HG02973 (cell line): ENCODE measurements at regions not wholly inside any gene's neighbourhood (a gene's known extent, or its start where the extent isn't known, plus 50 kb on each side); places are given as distances from the start of the nearest gene placed in this dataset.

Experiments used
- ATAC-seq: cut with Tn5 transposase; IDR thresholded peaks from one replicate; pipeline ENCODE4 v1.9.1; 2021; ENCODE audit warnings: moderate library complexity; ENCODE audit not compliant: unreplicated experiment

DNA sequence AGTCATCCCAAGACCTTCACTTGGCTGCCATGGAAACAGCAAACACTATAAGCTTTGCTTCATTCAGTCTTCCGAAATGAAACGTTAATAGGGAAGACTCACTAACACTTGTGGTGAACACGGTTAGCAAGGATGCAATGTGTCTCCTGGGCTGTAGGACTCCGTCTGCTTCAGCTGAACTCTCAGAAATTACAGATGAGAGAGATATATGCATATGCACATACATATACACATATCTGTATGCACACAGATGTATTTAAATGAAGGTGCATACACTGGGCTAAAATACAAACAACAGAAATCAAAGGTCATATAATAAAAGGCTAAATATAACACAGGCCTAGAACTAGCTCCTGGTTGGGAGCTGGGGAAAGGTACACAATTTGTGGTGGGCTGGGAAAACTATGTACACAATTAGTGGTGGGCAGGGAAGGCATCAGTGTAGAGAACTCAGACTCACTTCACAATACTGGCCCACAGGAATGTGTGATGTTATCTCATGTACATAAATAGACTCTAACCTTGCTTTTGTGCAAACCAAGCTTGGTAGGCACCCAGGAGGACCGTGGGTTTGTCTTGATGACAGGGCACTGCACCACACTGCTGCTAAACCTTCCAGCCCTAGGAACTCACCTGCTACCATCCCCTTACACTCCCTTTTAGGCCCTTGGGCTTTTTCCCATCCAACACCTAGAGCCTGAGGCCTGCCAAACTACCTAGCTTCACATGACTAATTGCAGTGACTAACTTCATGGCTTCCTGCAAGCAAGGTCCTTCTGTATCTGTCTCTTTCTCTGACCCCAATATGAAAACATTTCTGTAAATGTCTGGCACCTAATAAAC is 873.1 kb downstream of the NSUN3 start:
- ATAC-seq, result no peak

DNA sequence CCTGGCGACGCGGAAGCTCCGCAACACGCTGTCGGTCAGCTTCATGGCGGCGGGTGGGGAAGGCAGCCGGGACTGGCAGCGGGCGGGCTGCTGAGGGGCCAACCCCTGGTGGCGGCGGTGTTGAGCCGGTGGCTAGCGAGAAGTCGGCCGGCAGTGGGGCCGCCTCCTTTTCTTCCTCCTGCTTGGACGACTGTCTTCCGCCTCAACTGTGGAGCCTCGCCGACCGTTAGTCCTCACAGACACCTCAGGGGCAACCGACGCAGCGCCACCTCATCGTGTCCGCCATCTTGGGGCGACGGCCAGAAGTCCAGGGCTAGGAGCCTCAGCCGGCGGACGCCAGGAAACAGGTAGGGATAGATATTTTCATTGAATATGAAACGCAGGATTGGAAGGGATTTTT is 875.1 kb downstream of the NSUN3 start:
- ATAC-seq, result no peak

DNA sequence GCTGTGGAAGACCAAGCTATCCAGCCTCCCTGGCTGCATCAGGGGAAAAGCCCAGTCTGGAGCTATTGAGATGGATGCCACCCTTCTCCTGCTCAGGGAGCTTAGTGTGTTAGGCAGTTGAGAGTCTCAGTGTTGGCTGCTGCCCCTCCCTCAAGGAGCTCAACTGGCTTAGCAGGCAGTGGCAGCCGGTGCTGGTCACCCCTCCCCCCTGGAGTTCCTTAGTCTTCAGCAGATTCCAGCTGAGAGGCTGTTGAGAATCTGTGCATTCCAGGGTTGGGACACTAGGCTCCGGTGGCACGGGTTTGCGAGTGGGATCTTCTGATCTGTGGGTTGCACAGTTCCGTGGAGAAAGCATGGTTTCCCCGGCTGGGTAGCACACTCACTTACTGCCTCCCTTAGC is 883.8 kb downstream of the NSUN3 start:
- ATAC-seq, result no peak

DNA sequence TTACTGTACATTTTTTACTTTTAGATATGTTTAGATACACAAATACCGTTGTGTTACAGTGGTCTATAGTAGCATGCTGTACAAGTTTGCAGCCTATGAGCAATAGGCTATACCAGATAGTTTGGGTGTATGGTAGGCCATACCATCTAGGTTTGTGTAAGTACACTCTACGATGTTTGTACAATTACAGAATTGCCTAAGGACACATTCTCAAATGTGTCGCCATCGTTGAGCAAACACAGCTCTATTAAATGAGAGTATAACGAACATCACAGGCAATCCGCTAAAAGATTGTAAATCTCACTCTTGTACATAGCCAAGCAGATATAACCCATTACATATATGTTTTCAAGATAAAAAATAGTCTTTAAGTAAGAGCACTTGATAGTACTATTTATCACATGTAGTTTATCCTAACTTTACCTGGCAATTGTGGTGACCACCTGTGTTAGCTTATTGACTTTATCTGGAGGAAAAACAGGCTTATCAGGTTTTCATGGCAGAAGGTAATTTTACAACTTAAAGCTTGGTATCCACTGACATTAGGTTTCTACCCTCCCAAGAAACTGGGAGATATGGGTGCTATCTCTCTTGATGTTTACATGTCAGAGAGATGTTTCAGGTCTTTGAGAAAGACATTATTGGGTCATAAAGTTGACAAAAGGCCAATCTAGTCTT is 898.7 kb downstream of the NSUN3 start:
- no peak for ATAC-seq

DNA sequence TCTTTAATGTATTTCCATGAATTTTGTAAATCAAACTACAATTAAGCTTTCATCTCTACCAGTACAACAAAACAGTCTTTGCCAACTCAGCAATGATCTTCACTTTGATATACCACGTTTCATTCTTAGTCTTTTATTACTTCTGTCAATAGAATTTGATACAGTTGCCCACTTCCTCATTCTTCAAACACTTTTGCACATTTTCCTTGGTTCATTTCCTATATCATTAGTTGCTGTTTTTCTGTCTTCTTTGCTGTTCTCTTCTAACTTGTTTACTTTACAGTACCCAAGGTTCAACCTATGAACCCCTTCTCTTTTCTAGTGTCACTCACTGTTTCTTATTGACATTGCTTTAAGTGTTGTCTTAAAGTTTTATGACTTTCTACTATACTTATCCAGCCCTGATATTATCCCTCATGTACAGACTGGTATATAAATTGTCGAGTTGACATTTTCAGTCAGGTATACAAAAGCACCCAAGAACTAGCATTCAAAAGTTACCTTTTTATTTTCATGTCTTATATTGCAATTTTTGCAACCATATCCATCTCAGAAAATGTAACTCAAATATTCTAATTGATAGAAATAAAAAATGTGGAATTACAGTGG is 903.1 kb downstream of the NSUN3 start:
- ATAC-seq, result no peak

DNA sequence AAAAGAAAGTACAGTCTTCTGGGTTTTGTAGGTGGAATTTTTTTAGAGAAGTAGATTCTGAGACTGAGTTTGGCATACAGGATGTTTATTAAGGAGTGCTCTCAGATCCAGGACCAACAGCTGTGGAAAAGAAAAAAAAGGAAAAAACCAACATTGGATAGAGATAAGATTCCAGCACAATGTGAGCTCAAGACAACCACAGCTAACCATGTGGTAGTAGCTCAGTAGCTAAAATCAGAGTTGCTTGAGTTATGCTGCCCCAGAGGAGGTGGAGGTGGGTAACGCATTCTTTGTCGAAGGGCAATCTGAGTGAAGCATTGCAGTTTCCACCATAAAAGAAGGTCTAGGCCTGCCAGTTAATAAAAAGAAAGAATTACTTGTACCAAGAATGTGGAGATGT is 904.3 kb downstream of the NSUN3 start:
- no peak for ATAC-seq

DNA sequence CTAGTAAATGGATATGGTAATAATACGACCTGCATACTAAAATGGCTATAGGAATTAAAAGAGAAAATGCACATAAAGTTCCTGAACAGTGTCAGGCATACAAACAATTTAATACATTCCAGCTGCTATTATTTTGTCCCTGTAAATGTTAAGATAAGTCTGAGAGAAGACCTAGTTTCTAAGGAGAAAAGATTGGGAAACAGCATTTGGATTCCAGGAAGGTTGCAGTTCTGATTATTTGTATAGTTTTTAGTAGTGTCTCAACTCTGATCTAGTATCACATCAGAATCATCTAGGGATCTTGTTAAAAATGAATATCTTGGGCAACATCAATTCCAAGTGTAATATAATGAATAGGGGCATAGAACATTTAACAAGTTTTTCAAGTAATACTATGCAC is 905.7 kb downstream of the NSUN3 start:
- ATAC-seq, result no peak

DNA sequence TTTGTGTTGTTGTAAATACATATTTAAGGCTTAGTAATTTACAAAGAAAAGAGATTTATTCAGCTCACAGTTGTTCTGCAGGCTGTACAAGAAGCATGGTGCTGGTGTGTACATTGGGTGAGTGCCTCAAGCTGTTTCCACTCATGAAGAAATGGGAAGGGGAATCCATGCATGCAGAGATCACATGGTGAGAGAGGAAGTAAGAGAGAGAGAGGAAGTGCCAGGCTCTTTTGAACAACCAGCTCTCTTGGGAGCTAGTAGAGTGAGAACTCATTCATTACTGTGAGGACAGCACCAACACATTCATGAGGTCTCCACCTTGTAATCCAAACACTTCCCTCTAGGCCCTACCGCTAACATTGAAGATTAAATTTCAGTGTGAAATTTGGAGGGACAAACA is 909.2 kb downstream of the NSUN3 start:
- ATAC-seq, result no peak

DNA sequence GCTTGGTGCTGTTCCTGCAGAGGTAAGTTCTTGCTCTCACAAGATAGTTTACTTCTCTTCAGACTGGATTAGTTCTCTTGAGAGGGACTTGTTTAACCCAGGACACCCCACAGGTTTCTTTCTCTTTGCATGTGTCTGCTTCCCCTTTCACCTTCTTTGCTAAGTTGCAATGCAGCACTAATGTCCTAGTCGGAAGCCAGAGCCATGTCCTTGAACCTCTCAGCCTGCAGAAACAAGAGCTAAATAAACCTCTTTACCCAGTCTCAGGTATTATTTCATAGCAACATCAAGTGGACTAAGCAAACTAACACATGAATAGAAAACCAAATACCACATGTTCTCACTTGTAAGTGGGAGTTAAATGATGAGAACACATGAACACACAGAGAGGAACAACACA is 915.2 kb downstream of the NSUN3 start:
- no peak for ATAC-seq

DNA sequence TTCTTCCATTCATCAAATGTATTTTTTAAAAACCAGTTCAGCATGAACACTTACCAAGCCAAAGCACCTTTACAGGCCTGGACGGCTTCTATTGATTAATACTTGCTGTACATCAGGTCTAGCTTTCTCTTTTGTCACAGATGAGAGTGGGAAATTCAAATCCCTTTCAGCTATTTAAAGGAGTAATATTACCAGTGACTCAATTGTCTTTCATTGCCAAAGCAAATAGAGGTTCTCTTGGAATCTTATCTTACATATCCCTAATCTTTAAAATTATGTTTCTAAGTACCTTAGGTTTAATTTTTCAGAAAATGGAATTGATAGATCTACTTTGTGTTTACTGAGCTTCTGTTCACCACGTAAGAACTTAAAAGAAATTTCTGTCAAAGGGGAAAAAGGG is 922.9 kb downstream of the NSUN3 start:
- no peak for ATAC-seq

DNA sequence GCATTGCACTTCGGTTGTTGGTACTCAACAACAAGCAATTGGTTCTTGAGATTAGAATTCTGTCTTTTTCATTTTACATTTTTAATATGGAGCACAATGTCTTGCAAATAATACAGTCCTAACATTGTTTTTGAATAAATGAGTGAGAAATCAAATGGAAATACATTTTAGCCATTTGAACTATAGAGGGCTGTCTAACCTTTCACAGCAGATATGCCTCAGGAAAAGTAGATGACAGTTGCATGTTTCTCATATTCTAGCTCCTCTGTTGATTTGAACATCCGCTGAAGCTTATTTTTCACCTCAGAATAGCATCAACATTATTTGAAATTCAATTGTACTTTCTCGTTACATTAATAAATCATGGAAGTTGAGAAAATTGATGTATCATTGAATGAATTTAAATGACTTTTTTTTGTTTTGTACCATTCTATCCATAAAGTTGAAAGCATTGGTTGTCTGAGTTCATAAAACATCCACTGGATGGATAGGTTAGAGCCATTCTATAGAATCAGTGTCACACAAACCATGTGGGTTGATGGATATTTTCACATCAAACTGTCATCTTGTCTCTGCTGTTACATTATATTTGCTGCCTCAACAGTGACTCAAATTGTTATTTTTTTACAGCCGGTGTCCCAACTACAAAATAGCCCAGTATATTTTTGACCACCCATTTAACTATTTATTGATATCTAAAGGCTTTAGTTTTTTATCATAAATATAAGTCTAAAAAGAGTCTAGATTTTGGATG is 928.3 kb downstream of the NSUN3 start:
- ATAC-seq, result no peak

DNA sequence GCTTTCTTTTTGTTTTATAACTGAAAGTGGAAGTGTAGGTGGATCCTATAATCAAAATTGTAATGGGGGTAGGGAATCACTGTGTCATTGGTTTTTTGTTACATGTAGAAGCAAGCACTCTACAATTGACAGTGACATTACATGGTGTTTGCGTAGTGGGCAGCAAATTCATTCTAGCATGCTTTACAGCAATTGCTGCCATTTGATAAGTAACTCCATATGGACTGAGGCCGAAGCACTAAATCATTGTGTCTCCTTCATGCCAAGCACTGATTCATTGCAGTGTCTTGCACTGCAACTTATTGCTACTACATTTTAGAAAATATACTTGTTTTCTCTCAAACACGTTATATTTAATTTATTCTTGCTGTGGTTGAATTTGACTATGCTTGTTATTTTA is 933.9 kb downstream of the NSUN3 start:
- no peak for ATAC-seq

DNA sequence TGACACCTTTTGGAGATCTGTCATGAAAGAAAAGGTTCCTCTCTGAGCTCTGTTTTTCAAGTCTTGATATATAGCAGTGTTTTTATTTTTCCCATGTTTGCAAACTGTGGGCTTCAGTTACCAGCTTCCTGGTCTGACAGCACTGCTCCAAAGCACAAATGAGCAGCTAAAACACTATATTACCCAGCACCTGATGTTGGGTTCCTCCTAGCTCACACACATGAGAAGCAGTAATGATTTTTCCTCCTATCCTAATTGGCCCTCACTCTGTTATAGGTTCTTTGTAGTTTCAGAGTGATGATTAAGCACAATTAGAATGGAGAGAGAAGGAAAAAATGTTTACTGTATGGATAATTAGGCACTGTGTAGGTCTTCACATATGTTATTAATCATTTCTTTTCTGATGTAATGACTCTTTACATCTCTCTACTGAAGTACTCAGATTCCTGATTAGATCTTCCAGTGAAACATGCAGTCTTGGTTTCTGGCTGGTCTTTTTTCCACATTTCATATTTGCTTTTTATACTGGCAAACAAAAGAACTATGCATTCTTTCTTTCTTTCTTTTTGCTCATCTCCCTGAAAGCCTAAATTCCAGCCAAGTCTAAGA is 939.7 kb downstream of the NSUN3 start:
- ATAC-seq, result no peak

DNA sequence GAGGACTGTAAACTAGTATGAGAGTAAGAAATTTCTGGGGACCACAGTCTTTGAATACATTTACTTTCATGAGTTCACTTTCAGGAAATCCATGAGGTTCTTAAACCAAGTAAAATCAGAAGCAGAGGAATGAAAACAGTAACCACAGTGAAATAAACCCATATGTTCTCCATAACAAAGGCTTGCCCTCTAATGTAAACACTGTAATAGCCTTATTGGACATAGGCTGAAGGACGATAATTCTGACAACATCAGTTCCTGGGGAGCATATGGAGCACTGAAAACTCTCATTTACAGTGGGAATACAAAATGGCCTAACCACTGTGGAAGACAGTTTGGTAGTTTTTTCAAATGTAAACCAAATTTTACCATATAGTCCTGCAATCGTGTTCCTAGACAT is 965.8 kb downstream of the NSUN3 start:
- ATAC-seq, result no peak

DNA sequence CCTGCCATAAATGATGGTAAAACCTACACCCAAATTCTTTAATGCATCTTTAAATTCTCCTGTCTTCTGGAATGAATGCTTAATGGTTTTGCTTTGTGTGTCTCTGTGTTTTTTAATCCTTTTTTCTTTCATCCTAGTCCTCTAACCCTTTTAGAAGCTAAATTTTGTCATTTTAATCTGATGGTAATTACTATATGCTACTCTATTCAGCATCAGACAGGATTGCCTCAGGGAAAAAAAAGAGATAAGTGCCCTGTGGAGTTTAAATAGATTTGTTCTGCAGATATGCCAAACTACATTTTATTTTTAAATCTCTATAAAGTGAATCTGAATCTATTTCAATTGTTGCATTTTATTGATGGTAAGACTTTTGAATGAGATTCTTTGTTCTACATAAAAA is 966.8 kb downstream of the NSUN3 start:
- no peak for ATAC-seq

DNA sequence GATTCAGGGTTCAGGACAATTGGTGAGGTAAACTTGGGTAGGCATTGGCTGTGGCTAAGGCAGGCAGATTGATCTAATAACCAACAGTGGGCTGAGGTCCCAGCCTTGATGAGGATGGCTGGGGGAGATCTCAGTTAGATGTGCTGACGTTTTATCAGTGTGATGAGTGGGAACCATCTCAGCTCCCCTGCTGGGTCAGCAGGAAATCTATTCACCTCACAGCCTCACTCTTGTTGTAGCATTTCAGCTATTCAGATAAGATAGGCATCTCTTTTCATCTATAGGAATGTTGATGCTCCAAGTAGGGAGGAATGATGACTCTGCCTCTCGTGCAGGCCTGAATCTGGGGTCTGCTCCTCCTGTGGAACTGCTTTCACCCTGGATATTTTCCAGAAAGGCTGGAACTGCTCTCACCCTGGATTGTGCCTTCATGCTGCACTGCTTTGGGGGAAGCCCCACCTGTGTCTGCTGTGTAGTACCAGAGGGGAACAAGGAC is 973.7 kb downstream of the NSUN3 start:
- ATAC-seq, result no peak

DNA sequence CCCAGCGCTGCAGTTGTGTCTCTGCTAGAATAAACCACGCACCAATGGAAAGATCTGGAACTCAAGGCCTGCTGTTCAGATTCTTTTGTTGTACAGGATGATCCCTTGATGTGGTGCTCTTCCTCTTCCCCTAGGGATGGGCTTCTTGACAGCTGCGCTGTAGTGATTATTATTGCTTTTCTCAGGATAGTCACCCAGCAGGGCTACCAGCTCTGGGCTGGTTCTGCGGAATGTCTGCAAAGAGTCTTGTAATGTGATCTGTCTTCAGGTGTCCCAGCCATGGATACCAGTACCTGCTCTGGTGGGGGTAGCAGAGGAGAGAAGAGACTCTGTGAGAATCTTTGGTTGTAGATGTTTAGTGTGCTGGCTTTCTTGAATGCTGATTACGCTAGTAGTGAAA is 974.2 kb downstream of the NSUN3 start:
- ATAC-seq, result no peak

DNA sequence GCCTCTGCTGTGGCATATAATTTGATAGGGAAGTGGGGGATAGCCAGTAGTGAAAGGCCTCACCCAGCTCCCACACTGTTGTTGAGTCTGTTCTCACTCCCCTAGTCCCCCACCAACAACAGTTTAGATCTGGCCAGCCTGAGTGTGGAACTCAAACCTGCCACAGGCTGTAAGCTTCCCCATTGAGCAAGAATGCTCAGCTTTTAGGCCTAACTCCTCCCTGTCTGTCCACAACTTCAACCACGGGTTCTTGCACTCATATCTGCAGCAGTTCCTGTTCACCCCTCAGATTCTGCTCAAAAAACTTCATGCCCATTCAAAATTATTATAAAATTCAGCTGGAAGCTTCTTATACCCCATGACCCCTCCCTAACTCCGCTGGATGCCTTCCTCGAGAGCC is 975.1 kb downstream of the NSUN3 start:
- ATAC-seq, result no peak

DNA sequence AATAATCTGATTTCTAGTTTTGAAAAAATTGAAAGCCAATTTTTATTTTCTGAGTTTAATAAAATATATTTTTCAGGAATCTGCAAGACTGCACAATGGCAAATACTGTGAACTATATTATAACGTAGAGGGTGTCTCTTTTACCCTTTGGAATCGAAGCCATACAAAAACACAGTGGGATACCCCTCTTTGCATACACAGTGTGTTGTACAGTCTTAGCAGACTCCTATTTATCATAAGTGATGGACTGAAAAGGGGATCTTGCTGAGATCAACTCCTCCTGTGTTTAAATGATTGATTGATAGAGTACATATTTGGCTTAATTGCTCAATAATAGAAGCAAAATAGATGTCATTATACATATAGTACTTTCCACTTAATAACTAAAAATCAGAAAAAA is 981.2 kb downstream of the NSUN3 start:
- no peak for ATAC-seq

DNA sequence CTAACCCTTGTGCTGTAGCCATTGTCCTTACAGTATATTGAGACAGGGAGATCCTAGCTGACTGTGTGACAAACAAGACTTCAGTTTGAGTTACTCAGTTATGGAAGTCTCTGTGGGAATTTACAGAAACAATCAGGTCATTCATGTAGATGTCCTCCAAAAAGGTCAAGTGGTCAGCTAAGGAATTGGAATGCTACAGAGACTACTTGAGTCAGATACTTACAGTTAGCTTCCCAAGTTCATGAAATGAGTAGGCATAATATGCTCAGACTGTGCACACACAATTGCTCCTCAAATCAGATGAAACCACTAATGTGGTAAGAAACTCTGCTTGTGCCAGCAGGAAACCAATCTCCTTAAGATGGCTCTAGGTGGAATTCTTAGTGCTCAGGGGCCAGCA is 985.7 kb downstream of the NSUN3 start:
- no peak for ATAC-seq

DNA sequence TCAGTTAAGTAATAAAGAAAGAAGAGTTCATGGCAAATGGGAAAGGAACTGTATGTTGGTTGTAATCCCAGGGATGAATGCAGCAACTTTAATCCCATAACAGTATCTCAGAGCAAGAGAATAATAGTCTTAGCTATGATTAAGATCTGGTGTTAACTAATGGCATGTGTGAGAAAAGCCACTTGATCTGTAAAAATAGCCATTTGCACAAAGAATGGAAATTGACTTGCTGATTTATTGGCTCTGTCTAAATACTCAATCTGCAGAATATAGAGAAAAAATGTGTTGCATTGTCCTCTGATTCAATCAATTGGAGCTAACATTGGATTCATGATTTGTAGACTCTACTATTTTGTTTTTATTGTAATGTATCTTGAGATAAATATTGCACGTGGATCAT is 987.0 kb downstream of the NSUN3 start:
- ATAC-seq, result no peak
